Endothelial cell (in vitro differentiated cells): ENCODE measurements at regions not wholly inside any gene's neighbourhood (a gene's known extent, or its start where the extent isn't known, plus 50 kb on each side); places are given as distances from the start of the nearest gene placed in this dataset.
"Not testable (repeated sequence)": the region's sequence is repeated elsewhere in the genome, so short reads cannot be mapped to it uniquely, and the experiment has no call there.

Experiments used
- DNase-seq: peaks from one replicate; pipeline ENCODE4 v3.0.0; 2021; ENCODE audit warnings: low spot score
- H3K27ac Mint-ChIP-seq: one replicate; pipeline ENCODE4 v1.8.0; 2021; ENCODE audit warnings: mixed read lengths, inconsistent platforms; ENCODE audit not compliant: unreplicated experiment
- H3K27me3 Mint-ChIP-seq: one replicate; pipeline ENCODE4 v1.8.0; 2021; ENCODE audit warnings: mild to moderate bottlenecking, moderate library complexity, mixed read lengths, inconsistent platforms; ENCODE audit not compliant: unreplicated experiment
- H3K36me3 Mint-ChIP-seq: one replicate; pipeline ENCODE4 v1.8.0; 2021; ENCODE audit warnings: mild to moderate bottlenecking, low read depth, mixed read lengths, inconsistent platforms; ENCODE audit not compliant: unreplicated experiment
- H3K4me1 Mint-ChIP-seq: one replicate; pipeline ENCODE4 v1.8.0; 2021; ENCODE audit warnings: mild to moderate bottlenecking, mixed read lengths, inconsistent platforms; ENCODE audit not compliant: unreplicated experiment
- H3K4me3 Mint-ChIP-seq: one replicate; pipeline ENCODE4 v1.8.0; 2021; ENCODE audit warnings: mild to moderate bottlenecking, mixed read lengths, inconsistent platforms; ENCODE audit not compliant: unreplicated experiment
- H3K9me3 Mint-ChIP-seq: one replicate; pipeline ENCODE4 v1.8.0; 2021; ENCODE audit warnings: mixed read lengths, inconsistent platforms; ENCODE audit not compliant: unreplicated experiment
- CTCF ChIP-seq: fragments of 200-600 bp; sonication (generic); IDR thresholded peaks from one replicate; pipeline ENCODE4 v1.5.0; 2021; ENCODE audit warnings: antibody characterized with exemption; ENCODE audit not compliant: unreplicated experiment

- H3K9me3 Mint-ChIP-seq, result no peaks in the 10 kb centered on the region
- peaks cover 5% of the 10 kb centered on the region for H3K27me3 Mint-ChIP-seq
- peaks cover 11% of the 10 kb centered on the region for H3K36me3 Mint-ChIP-seq
- no peak for DNase-seq
- no peak for TF ChIP-seq CTCF
- no peak overlapping the region for H3K4me3 Mint-ChIP-seq
- no peak overlapping the region for H3K27ac Mint-ChIP-seq
- peaks cover 5% of the 10 kb centered on the region for H3K4me1 Mint-ChIP-seq
Observed at GRCh38 chr12:105440037-105440664, 109.7 kb downstream of the C12orf75 start.

- peaks cover 5% of the 10 kb centered on the region for H3K27me3 Mint-ChIP-seq
- no peaks in the 10 kb centered on the region for H3K9me3 Mint-ChIP-seq
- H3K27ac Mint-ChIP-seq, result no peak overlapping the region
- H3K4me3 Mint-ChIP-seq, result no peak overlapping the region
- H3K36me3 Mint-ChIP-seq, result peaks cover 11% of the 10 kb centered on the region
- no peak for TF ChIP-seq CTCF
- H3K4me1 Mint-ChIP-seq, result peaks cover 17% of the 10 kb centered on the region
- DNase-seq, result no peak
Observed at GRCh38 chr12:105443802-105444652, 113.5 kb downstream of the C12orf75 start.

GRCh38 chr12:105444653-105445102 lies 114.2 kb downstream of the C12orf75 start:
- H3K4me1 Mint-ChIP-seq, result peaks cover 17% of the 10 kb centered on the region
- TF ChIP-seq CTCF, result no peak
- DNase-seq, result no peak
- no peaks in the 10 kb centered on the region for H3K9me3 Mint-ChIP-seq
- H3K4me3 Mint-ChIP-seq, result no peak overlapping the region
- no peak overlapping the region for H3K27ac Mint-ChIP-seq
- peaks cover 2% of the 10 kb centered on the region for H3K27me3 Mint-ChIP-seq
- peaks cover 5% of the 10 kb centered on the region for H3K36me3 Mint-ChIP-seq

GRCh38 chr12:105445249-105445648 lies 114.8 kb downstream of the C12orf75 start:
- H3K27ac Mint-ChIP-seq, result no peak overlapping the region
- peaks cover 2% of the 10 kb centered on the region for H3K27me3 Mint-ChIP-seq
- DNase-seq, result no peak
- H3K4me1 Mint-ChIP-seq, result peaks cover 17% of the 10 kb centered on the region
- TF ChIP-seq CTCF, result no peak
- H3K9me3 Mint-ChIP-seq, result no peaks in the 10 kb centered on the region
- no peaks in the 10 kb centered on the region for H3K36me3 Mint-ChIP-seq
- no peak overlapping the region for H3K4me3 Mint-ChIP-seq

- no peaks in the 10 kb centered on the region for H3K36me3 Mint-ChIP-seq
- TF ChIP-seq CTCF, result no peak
- H3K4me3 Mint-ChIP-seq, result no peak overlapping the region
- H3K27me3 Mint-ChIP-seq, result peaks cover 2% of the 10 kb centered on the region
- H3K27ac Mint-ChIP-seq, result peak overlapping the region; percentile 49
- DNase-seq, result no peak
- no peaks in the 10 kb centered on the region for H3K9me3 Mint-ChIP-seq
- peaks cover 17% of the 10 kb centered on the region for H3K4me1 Mint-ChIP-seq
Observed at GRCh38 chr12:105445649-105446048, 115.2 kb downstream of the C12orf75 start.

- H3K27me3 Mint-ChIP-seq, H3K4me3 Mint-ChIP-seq, H3K27ac Mint-ChIP-seq, DNase-seq, H3K9me3 Mint-ChIP-seq, H3K36me3 Mint-ChIP-seq: not testable (repeated sequence)
- peaks cover 17% of the 10 kb centered on the region for H3K4me1 Mint-ChIP-seq
Observed at GRCh38 chr12:105446460-105446859, 116.0 kb downstream of the C12orf75 start.
